Ovary (tissue), 7 donors: ENCODE measurements at regions not wholly inside any gene's neighbourhood (a gene's known extent, or its start where the extent isn't known, plus 50 kb on each side); places are given as distances from the start of the nearest gene placed in this dataset.

Experiments used
- DNase-seq, 5 donors: peaks; one replicate each; pipeline ENCODE4 v3.0.0-alpha.2; 2019 to 2020
- H3K27ac ChIP-seq, 2 donors: fragments of 200-600 bp; one replicate each; pipeline versions ENCODE4 v1.5.1 to v1.8.0; 2019 to 2022
- H3K27me3 ChIP-seq: fragments of 200-600 bp; one replicate; pipeline ENCODE4 v1.8.0; 2022
- H3K36me3 ChIP-seq: fragments of 200-600 bp; sonication (generic); one replicate; pipeline ENCODE4 v1.5.1; 2019
- H3K4me1 ChIP-seq: one replicate; pipeline ENCODE4 v1.8.1; 2013; ENCODE audit warnings: mild to moderate bottlenecking, moderate library complexity; ENCODE audit not compliant: insufficient read depth
- H3K4me3 ChIP-seq: fragments of 200-600 bp; sonication (generic); one replicate; pipeline ENCODE4 v1.5.1; 2017
- H3K9me3 ChIP-seq, 2 donors: fragments of 200-600 bp in 1 of 2; sonication (generic) in 1 of 2; one replicate each; pipeline versions ENCODE4 v1.5.1 to v1.8.1; 2013 to 2019; ENCODE audit warnings: mild to moderate bottlenecking in 1 of 2, moderate library complexity in 1 of 2
- EP300 ChIP-seq: sonication (generic); formaldehyde crosslinking; IDR thresholded peaks from one replicate; pipeline ENCODE4 v1.6.1; 2017; ENCODE audit warnings: antibody characterized with exemption
- POLR2A ChIP-seq: fragments of 450-650 bp; IDR thresholded peaks from one replicate; pipeline ENCODE4 v1.6.1; 2017; ENCODE audit warnings: antibody characterized with exemption, mild to moderate bottlenecking, moderate library complexity
- WGBS, 3 donors: extraction: QIAGEN DNeasy Blood & Tissue Kit in 1 of 3; methylation state at CpG; one replicate each; pipeline versions ENCODE4 v1.1.5 to v1.1.7; 2013 to 2017; 5-methylcytosine and 5-hydroxymethylcytosine counted together
- intact Hi-C, 4 donors: fragments of 100-400 bp; cut with DNase I; formaldehyde crosslinking; loops; one replicate each; pipeline versions ENCODE4 v1.11.0 to v1.15.1; 2022 to 2023
- TF ChIP-seq, protein P1 (sequence below), 3 donors: fragments of 450-650 bp in 2 of 3; fragments of 200-600 bp in 1 of 3; IDR thresholded peaks; one replicate each; pipeline versions ENCODE4 v1.5.1 to v1.8.0; 2016 to 2022; ENCODE audit warnings: antibody characterized with exemption in 3 of 3, mild to moderate bottlenecking in 1 of 3
- donor health status: DM: no; HTN: no; CAD: no; lungs with moderate emphysema.
- donor health status: DM: no; HTN: no; CAD: no.
- donor health status: Bipolar disorder and iron deficiency.
- donor health status: DM: no; HTN: no; CAD: no.
- donor health status: DM: yes; HTN: yes; CAD: no.

DNA sequence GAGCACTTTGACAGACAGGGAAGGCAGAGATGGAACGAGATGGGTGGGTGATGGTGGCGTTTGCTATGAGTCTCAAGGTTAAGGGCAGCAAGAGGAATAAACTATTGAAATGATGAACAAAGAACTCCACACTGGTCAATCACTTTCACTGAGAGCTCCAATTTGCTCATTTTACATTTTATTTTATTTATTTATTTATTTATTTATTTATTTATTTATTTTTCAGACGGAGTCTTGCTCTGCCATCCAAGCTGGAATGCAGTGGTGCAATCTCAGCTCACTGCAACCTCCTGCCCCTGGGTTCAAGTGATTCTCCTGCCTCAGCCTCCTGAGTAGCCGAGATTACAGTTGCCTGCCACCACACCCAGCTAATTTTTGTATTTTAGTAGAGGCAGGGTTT is 669.1 kb downstream of the HS3ST4 start:
- intact Hi-C loops = no loop called here
- Histone ChIP-seq H3K4me1 (no peaks in the 10 kb centered on the region), H3K9me3 (no peaks in the 10 kb centered on the region), H3K27me3 (no peaks in the 10 kb centered on the region), H3K36me3 (no peaks in the 10 kb centered on the region), H3K27ac (no peak overlapping the region), H3K4me3 (no peak overlapping the region)
- no peak for DNase-seq
- 66 to 79% (median 72%) methylated on average over 4 of the region's 4 CpGs for WGBS, 3 donors
- TF ChIP-seq, protein P1, sequence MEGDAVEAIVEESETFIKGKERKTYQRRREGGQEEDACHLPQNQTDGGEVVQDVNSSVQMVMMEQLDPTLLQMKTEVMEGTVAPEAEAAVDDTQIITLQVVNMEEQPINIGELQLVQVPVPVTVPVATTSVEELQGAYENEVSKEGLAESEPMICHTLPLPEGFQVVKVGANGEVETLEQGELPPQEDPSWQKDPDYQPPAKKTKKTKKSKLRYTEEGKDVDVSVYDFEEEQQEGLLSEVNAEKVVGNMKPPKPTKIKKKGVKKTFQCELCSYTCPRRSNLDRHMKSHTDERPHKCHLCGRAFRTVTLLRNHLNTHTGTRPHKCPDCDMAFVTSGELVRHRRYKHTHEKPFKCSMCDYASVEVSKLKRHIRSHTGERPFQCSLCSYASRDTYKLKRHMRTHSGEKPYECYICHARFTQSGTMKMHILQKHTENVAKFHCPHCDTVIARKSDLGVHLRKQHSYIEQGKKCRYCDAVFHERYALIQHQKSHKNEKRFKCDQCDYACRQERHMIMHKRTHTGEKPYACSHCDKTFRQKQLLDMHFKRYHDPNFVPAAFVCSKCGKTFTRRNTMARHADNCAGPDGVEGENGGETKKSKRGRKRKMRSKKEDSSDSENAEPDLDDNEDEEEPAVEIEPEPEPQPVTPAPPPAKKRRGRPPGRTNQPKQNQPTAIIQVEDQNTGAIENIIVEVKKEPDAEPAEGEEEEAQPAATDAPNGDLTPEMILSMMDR (IDR thresholded peaks at IDR 0.05) = no peak
- TF ChIP-seq POLR2A = no peak
- TF ChIP-seq EP300 = no peak

- DNase-seq = no peak
- Histone ChIP-seq H3K27ac (no peak overlapping the region), H3K4me3 (no peak overlapping the region), H3K27me3 (no peaks in the 10 kb centered on the region), H3K4me1 (no peaks in the 10 kb centered on the region), H3K9me3 (no peaks in the 10 kb centered on the region), H3K36me3 (no peaks in the 10 kb centered on the region)
- TF ChIP-seq POLR2A = no peak
- intact Hi-C loops = no loop called here
- 32 to 33% (median 32%) methylated on average over 1 of the region's 1 CpG for WGBS, 3 donors
These were observed 671.8 kb downstream of the HS3ST4 start for GRCh38 chr16:26363581-26363980.

DNA sequence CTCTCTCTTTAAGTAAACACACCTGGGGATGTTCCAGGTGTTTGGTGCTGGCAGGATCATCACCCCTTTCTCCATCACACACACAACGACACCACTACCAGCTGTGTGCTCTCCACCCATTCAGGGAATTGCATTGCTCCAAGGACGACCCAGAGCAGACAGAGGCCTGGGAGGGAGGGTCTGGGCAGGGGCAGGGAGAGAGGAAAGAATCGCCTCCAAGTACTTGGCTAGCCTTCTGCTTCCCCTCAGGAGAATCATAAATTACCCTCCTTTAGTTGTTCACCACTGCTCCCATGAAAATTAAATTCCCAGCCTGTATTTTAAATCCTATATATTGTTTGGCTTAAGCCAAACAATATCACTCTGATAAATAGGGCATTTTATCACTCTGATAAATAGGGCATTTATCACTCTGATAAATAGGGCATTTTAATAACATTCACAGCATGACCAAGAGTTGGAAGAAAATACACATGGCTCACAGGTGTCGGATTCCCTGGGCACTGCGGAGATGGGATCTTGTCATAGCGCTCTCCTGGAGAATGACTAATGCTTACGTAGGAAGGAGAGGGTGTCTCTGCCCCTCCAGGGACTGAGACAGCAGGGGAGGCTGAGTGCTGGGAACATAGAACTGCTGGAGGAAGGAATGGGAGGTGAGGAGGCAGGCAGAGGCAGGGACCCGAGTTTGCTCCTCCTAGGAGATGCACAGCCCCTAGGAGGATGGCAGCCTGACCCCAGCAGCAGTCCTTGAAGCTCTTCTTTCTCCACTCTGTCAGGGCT is 673.6 kb downstream of the HS3ST4 start:
- no peaks in the 10 kb centered on the region for H3K27me3 ChIP-seq
- no peak overlapping the region for H3K27ac ChIP-seq
- no peaks in the 10 kb centered on the region for H3K36me3 ChIP-seq
- DNase-seq = no peak
- intact Hi-C loops = no loop called here
- no peaks in the 10 kb centered on the region for H3K9me3 ChIP-seq
- no peak overlapping the region for H3K4me3 ChIP-seq
- 28 to 32% (median 29%) methylated on average over 8 of the region's 8 CpGs for WGBS, 3 donors
- H3K4me1 ChIP-seq = no peaks in the 10 kb centered on the region
- TF ChIP-seq POLR2A (no peak), EP300 (no peak)
- TF ChIP-seq, protein P1 (IDR thresholded peaks at IDR 0.05) = no peak

DNA sequence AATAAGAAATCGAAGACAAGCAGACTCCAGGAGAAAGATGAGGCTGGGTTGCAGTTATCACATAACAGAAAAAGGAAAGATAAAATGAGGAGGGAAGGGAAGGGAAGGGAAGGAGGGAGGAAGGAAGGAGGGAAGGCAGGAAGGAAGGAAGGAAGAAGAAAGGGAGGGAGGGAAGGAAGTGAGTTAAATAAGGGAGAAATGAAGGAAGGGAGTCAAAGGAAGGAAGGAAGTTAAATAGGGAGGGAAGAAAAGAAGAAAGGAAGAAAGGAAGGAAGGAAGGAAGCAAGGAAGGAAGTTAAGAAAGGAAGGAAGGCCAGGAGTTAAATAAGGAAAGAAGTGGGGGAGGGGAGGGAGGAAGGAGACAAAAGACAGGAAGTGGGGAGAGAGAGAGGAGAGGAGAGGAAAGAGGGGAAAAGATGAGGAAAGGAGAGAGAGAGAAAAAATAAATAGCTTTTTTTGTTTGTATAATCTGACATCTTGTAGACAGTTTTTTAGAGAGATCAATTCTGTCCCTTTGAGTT is 679.6 kb downstream of the HS3ST4 start:
- Histone ChIP-seq H3K27me3 (no peaks in the 10 kb centered on the region), H3K27ac (no peak overlapping the region), H3K4me1 (no peaks in the 10 kb centered on the region), H3K36me3 (no peaks in the 10 kb centered on the region), H3K4me3 (no peak overlapping the region), H3K9me3 (no peaks in the 10 kb centered on the region)
- WGBS, 3 donors = 44 to 61% (median 58%) methylated on average over 1 of the region's 1 CpG
- intact Hi-C loops = no loop called here
- TF ChIP-seq POLR2A (no peak), EP300 (no peak)
- TF ChIP-seq, protein P1 (IDR thresholded peaks at IDR 0.05) = no peak
- DNase-seq = no peak

DNA sequence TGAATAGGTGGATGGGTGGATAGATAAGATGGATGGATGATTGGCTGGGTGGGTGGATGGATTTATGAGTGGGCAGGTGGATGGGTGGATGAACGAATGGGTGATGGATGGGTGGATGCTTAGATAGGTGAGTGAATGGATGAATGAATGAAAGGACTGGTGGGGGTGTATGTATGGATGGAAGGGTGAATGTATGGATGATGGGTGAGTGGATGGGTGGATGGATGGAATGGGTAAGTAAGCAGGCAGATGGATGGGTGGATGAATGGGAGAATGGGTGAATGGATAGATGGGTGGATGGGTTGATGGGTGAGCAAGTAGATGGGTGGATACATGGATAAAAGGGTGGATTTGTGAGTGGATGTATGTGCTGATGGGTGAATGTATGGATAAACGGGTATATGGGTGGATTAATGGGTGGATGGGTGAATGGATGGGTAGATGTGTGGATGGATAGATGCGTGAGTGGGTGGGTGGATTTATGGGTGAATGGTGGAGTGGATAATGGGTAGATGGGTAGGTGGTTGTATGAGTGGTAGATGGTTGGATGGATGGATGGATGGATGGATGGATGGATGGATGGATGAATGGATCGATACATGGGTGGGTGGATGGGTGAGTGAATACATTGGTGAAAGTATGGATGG is 682.6 kb downstream of the HS3ST4 start:
- H3K36me3 ChIP-seq = no peaks in the 10 kb centered on the region
- H3K9me3 ChIP-seq = no peaks in the 10 kb centered on the region
- no peak for TF ChIP-seq POLR2A
- TF ChIP-seq, protein P1 (IDR thresholded peaks at IDR 0.05) = no peak
- TF ChIP-seq EP300 = no peak
- no peak overlapping the region for H3K4me3 ChIP-seq
- intact Hi-C loops = no loop called here
- no peaks in the 10 kb centered on the region for H3K27me3 ChIP-seq
- 75 to 76% (median 75%) methylated on average over 4 of the region's 4 CpGs for WGBS, 3 donors
- no peak for DNase-seq
- no peaks in the 10 kb centered on the region for H3K4me1 ChIP-seq
- no peak overlapping the region for H3K27ac ChIP-seq
